ENCODE measurements at regions not wholly inside any gene's neighbourhood (a gene's known extent, or its start where the extent isn't known, plus 50 kb on each side); places are given as distances from the start of the nearest gene placed in this dataset.
A peak's percentile ranks its signal among the peaks of the same experiment; 100 is the strongest.

GRCh38 chr4:174408841-174409552 is 113.3 kb downstream of the HPGD start:
- dilution Hi-C loops (cut with MboI; ENCODE audit: extremely low pct_ligation_motif_present, low sequenced_read_pairs), result no loop called here
- Histone ChIP-seq H3K4me3 (ENCODE audit: control insufficient read depth in 2 of 3, extremely low read depth in 1 of 3, insufficient read depth in 2 of 3, low read depth in 1 of 3, low read length in 3 of 3) (no peak overlapping the region), H3K27me3 (ENCODE audit: control insufficient read depth, extremely low read depth, insufficient read depth, low read length) (no peaks in the 10 kb centered on the region), H3K9ac (ENCODE audit: control insufficient read depth, extremely low read depth, insufficient read depth, low read length) (no peak overlapping the region), H3K36me3 (ENCODE audit: control insufficient read depth in 2 of 2, extremely low read depth in 1 of 2, insufficient read depth in 2 of 2, low read length in 2 of 2) (no peaks in the 10 kb centered on the region), H3K9me1 (ENCODE audit: control insufficient read depth, extremely low read depth, insufficient read depth, low read length) (no peaks in the 10 kb centered on the region), H2AFZ (ENCODE audit: control insufficient read depth, low read length) (no peak overlapping the region), H4K20me1 (ENCODE audit: control insufficient read depth, extremely low read depth, insufficient read depth, low read length) (no peaks in the 10 kb centered on the region), H3K4me1 (ENCODE audit: control insufficient read depth, extremely low read depth, insufficient read depth, low read length) (no peaks in the 10 kb centered on the region), H3K4me2 (ENCODE audit: control insufficient read depth, extremely low read depth, insufficient read depth, low read depth, low read length) (no peak overlapping the region), H3K79me2 (ENCODE audit: control insufficient read depth, insufficient read depth, low read length) (no peaks in the 10 kb centered on the region), H3K9me3 (ENCODE audit: control insufficient read depth, low read depth, low read length) (no peaks in the 10 kb centered on the region), H3K27ac (ENCODE audit: control insufficient read depth, insufficient read depth, low read length) (no peak overlapping the region)
- TF ChIP-seq CTCF (optimal IDR thresholded peaks at IDR 0.05 in 1 of 3, IDR thresholded peaks at IDR 0.05 in 1 of 3, conservative IDR thresholded peaks at IDR 0.05 in 1 of 3; ENCODE audit: extremely low read depth in 1 of 3, insufficient read depth in 2 of 3, low read length in 3 of 3) (no peak), EZH2 (IDR thresholded peaks at IDR 0.05; ENCODE audit: low read length) (no peak)
- FAIRE-seq (no peak), DNase-seq (ENCODE audit: low read depth, low spot score) (no peak)

- FAIRE-seq, result peak; percentile 36
These were observed 115.9 kb downstream of the HPGD start for GRCh38 chr4:174406383-174406782.

More at GRCh38 chr4:174406383-174406782, 115.9 kb downstream of the HPGD start:
- Histone ChIP-seq H3K4me1 (ENCODE audit: control insufficient read depth, extremely low read depth, insufficient read depth, low read length) (no peaks in the 10 kb centered on the region), H3K9me3 (ENCODE audit: control insufficient read depth, low read depth, low read length) (no peaks in the 10 kb centered on the region), H3K36me3 (ENCODE audit: control insufficient read depth in 2 of 2, extremely low read depth in 1 of 2, insufficient read depth in 2 of 2, low read length in 2 of 2) (no peaks in the 10 kb centered on the region), H4K20me1 (ENCODE audit: control insufficient read depth, extremely low read depth, insufficient read depth, low read length) (no peaks in the 10 kb centered on the region), H3K27me3 (ENCODE audit: control insufficient read depth, extremely low read depth, insufficient read depth, low read length) (no peaks in the 10 kb centered on the region), H3K4me2 (ENCODE audit: control insufficient read depth, extremely low read depth, insufficient read depth, low read depth, low read length) (no peak overlapping the region), H3K27ac (ENCODE audit: control insufficient read depth, insufficient read depth, low read length) (no peak overlapping the region), H3K4me3 (ENCODE audit: control insufficient read depth in 2 of 3, extremely low read depth in 1 of 3, insufficient read depth in 2 of 3, low read depth in 1 of 3, low read length in 3 of 3) (no peak overlapping the region), H3K9me1 (ENCODE audit: control insufficient read depth, extremely low read depth, insufficient read depth, low read length) (no peaks in the 10 kb centered on the region), H3K79me2 (ENCODE audit: control insufficient read depth, insufficient read depth, low read length) (no peaks in the 10 kb centered on the region), H2AFZ (ENCODE audit: control insufficient read depth, low read length) (no peak overlapping the region), H3K9ac (ENCODE audit: control insufficient read depth, extremely low read depth, insufficient read depth, low read length) (no peak overlapping the region)
- TF ChIP-seq CTCF (optimal IDR thresholded peaks at IDR 0.05 in 1 of 3, IDR thresholded peaks at IDR 0.05 in 1 of 3, conservative IDR thresholded peaks at IDR 0.05 in 1 of 3; ENCODE audit: extremely low read depth in 1 of 3, insufficient read depth in 2 of 3, low read length in 3 of 3) (no peak), EZH2 (IDR thresholded peaks at IDR 0.05; ENCODE audit: low read length) (no peak)
- no peak for DNase-seq (ENCODE audit: low read depth, low spot score)
- dilution Hi-C loops (cut with MboI; ENCODE audit: extremely low pct_ligation_motif_present, low sequenced_read_pairs), result no loop called here
